ENCODE measurements at regions not wholly inside any gene's neighbourhood (a gene's known extent, or its start where the extent isn't known, plus 50 kb on each side); places are given as distances from the start of the nearest gene placed in this dataset.

DNA sequence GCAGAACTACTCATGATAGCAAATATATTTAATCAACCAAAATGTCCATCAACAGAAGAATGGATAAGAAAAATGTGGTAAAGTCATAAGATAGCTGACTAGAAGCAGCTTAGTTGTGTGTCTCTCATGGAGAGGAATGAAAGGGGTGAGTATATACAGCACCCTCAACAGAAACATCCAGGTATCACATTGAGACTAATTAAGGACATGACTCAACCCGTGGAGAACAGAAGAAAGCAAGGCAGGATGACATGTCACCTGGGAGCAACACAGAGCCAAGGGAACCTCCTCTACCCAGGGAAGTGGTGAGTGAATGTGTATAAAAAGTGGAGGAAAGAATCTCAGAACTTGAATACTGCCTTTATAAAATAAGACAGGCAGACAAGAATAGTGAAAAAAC, 1695.0 kb upstream of the CELF4 start:
- Histone ChIP-seq H3K9me3 (ENCODE audit: insufficient read depth in 2 of 2, low read depth in 1 of 2, low read length in 1 of 2) (no peaks in the 10 kb centered on the region), H3K4ac (replicated peaks; ENCODE audit: insufficient read length, low read depth, low read length) (no peak overlapping the region), H2AK5ac (ENCODE audit: low read depth, low read length) (no peak overlapping the region), H2BK120ac (replicated peaks; ENCODE audit: low read depth, low read length) (no peak overlapping the region), H3K9ac (replicated peaks in 1 of 4; ENCODE audit: extremely low read depth in 1 of 4, low read depth in 3 of 4, low read length in 3 of 4) (no peak overlapping the region), H4K5ac (ENCODE audit: insufficient read length, low read depth, low read length) (no peak overlapping the region), H3K79me2 (ENCODE audit: control insufficient read depth in 1 of 2, insufficient read depth in 2 of 2, low read length in 2 of 2) (no peaks in the 10 kb centered on the region), H4K91ac (replicated peaks; ENCODE audit: insufficient read length, low read length) (no peak overlapping the region), H2AFZ (ENCODE audit: low read length) (no peak overlapping the region), H3K4me3 (ENCODE audit: extremely low read depth in 1 of 4, insufficient read depth in 2 of 4, low read depth in 3 of 4, low read length in 4 of 4) (no peak overlapping the region), H3K27me3 (replicated peaks in 1 of 4; ENCODE audit: control insufficient read depth in 3 of 4, extremely low read depth in 1 of 4, insufficient read depth in 3 of 4, low read length in 3 of 4) (no peaks in the 10 kb centered on the region), H2BK5ac (ENCODE audit: low read depth, low read length) (no peak overlapping the region), H4K8ac (ENCODE audit: extremely low read depth, insufficient read depth, low read length) (no peak overlapping the region), H2BK20ac (ENCODE audit: low read length) (no peak overlapping the region), H3K79me1 (ENCODE audit: low read depth, low read length) (no peaks in the 10 kb centered on the region), H3K27ac (ENCODE audit: low read depth, low read length) (no peak overlapping the region), H3K14ac (ENCODE audit: insufficient read length) (no peak overlapping the region), H3K56ac (replicated peaks; ENCODE audit: insufficient read length, low read depth, low read length) (no peak overlapping the region), H2BK12ac (ENCODE audit: low read depth, low read length) (no peak overlapping the region), H4K20me1 (replicated peaks in 1 of 2; ENCODE audit: control insufficient read depth in 1 of 2, insufficient read depth in 2 of 2, low read length in 2 of 2) (no peaks in the 10 kb centered on the region), H3K36me3 (ENCODE audit: control insufficient read depth in 2 of 4, insufficient read depth in 4 of 4, low read length in 3 of 4) (no peaks in the 10 kb centered on the region), H3K23ac (ENCODE audit: insufficient read length) (no peak overlapping the region), H3K4me2 (ENCODE audit: insufficient read depth in 1 of 2, low read depth in 2 of 2, low read length in 2 of 2) (no peak overlapping the region), H3K4me1 (replicated peaks in 1 of 4; ENCODE audit: control insufficient read depth in 3 of 4, insufficient read depth in 4 of 4, low read length in 3 of 4) (no peaks in the 10 kb centered on the region), H3K18ac (ENCODE audit: extremely low read depth, low read length) (no peak overlapping the region), H2BK15ac (ENCODE audit: low read length) (no peak overlapping the region), H3K23me2 (ENCODE audit: low read depth, low read length) (no peaks in the 10 kb centered on the region)
- 64% methylated on average over 1 of the region's 1 CpG; no CpG with 5 or more reads in 1 of the 2 experiments for WGBS, 2 experiments (ENCODE audit: extremely low coverage in 1 of 2, insufficient coverage in 1 of 2, insufficient read length in 1 of 2, insufficient replicate concordance in 2 of 2, low coverage in 1 of 2, low lambda C conversion rate in 2 of 2, missing lambda C conversion rate in 1 of 2)
- DNase-seq (ENCODE audit: low read depth in 1 of 2, low spot score in 2 of 2) (no peak), FAIRE-seq (no peak)
- CTCF ChIA-PET (ENCODE audit: partially characterized antibody), result no interaction called here
- TF ChIP-seq BRCA1 (IDR thresholded peaks at IDR 0.05; ENCODE audit: low read depth, low read length) (no peak), RBBP5 (IDR thresholded peaks at IDR 0.05; ENCODE audit: borderline replicate concordance, low read depth, low read length) (no peak)
- POLR2A ChIA-PET (ENCODE audit: partially characterized antibody), result no interaction called here

Measured in H1 (cell line).